ENCODE measurements at regions not wholly inside any gene's neighbourhood (a gene's known extent, or its start where the extent isn't known, plus 50 kb on each side); places are given as distances from the start of the nearest gene placed in this dataset.

DNA sequence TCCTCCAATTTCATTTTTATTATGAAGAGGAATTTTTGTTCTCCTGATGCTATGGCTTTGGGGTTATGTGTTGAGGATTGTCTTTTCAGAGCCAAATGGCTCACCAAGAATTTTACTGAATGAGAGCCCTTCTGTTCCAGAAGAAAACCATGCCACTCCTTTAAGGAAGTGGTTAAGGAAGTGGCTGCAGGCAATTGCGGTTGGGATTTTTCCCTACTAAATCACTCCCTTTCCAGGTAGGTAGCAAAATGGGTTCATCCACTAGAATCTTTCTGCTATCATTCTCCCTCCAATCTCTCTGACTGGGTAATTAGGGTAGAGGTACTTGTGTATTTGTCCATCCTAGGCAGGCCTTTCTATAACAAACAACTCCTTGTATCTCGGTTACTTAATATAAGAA, 163.1 kb downstream of the TTC8 start:
- WGBS, 2 donors = 80 to 87% methylated on average over 2 of the region's 2 CpGs
- H3K9me3 ChIP-seq = no peaks in the 10 kb centered on the region
- FAIRE-seq (no peak), ATAC-seq (no peak), DNase-seq (no peak)
- no peaks in the 10 kb centered on the region for H3K27me3 ChIP-seq
- H3K27ac ChIP-seq = no peak overlapping the region
- intact Hi-C loops (cut with DNase I) = no loop called here
- no peaks in the 10 kb centered on the region for H3K4me1 ChIP-seq
- H3K4me3 ChIP-seq = no peak overlapping the region
- no peaks in the 10 kb centered on the region for H3K36me3 ChIP-seq
- TF ChIP-seq, protein P1, sequence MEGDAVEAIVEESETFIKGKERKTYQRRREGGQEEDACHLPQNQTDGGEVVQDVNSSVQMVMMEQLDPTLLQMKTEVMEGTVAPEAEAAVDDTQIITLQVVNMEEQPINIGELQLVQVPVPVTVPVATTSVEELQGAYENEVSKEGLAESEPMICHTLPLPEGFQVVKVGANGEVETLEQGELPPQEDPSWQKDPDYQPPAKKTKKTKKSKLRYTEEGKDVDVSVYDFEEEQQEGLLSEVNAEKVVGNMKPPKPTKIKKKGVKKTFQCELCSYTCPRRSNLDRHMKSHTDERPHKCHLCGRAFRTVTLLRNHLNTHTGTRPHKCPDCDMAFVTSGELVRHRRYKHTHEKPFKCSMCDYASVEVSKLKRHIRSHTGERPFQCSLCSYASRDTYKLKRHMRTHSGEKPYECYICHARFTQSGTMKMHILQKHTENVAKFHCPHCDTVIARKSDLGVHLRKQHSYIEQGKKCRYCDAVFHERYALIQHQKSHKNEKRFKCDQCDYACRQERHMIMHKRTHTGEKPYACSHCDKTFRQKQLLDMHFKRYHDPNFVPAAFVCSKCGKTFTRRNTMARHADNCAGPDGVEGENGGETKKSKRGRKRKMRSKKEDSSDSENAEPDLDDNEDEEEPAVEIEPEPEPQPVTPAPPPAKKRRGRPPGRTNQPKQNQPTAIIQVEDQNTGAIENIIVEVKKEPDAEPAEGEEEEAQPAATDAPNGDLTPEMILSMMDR (IDR thresholded peaks at IDR 0.05) = no peak

- no peaks in the 10 kb centered on the region for H3K27me3 ChIP-seq
- DNase-seq = no peak
- ATAC-seq = no peak
- no peaks in the 10 kb centered on the region for H3K36me3 ChIP-seq
- H3K9me3 ChIP-seq = no peaks in the 10 kb centered on the region
- H3K4me3 ChIP-seq = no peak overlapping the region
- no peak overlapping the region for H3K27ac ChIP-seq
- intact Hi-C loops (cut with DNase I) = no loop called here
- WGBS, 2 donors = 73 to 89% methylated on average over 1 of the region's 1 CpG
- no peak for FAIRE-seq
- H3K4me1 ChIP-seq = no peaks in the 10 kb centered on the region
- TF ChIP-seq, protein P1 (IDR thresholded peaks at IDR 0.05) = no peak
Observed at GRCh38 chr14:88989911-88990310, 165.5 kb downstream of the TTC8 start.

DNA sequence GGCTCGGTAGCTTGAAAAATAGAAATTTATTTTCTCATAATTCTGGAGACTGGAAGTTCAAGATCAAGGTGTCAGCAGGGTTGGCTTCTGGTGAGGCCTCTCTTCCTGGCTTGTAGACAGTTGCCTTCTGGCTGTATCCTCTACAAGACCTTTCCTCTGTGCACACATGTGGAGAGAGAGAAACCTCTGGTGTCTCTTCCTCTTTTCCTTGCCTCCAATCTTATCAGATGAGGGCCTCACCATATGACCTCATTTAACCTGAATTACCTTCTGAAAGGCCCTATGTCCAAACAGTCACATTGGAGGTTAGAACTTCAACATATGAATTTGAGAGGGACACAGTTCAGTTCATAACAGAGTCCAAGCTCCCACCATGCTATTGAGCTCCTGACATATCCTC, 166.4 kb downstream of the TTC8 start:
- no peak for ATAC-seq
- Histone ChIP-seq H3K27ac (no peak overlapping the region), H3K9me3 (no peaks in the 10 kb centered on the region), H3K4me1 (no peaks in the 10 kb centered on the region), H3K4me3 (no peak overlapping the region), H3K36me3 (no peaks in the 10 kb centered on the region), H3K27me3 (no peaks in the 10 kb centered on the region)
- no peak for DNase-seq
- FAIRE-seq = no peak
- intact Hi-C loops (cut with DNase I) = no loop called here
- TF ChIP-seq, protein P1 (IDR thresholded peaks at IDR 0.05) = no peak
- 71 to 77% methylated on average over 1 of the region's 1 CpG for WGBS, 2 donors

DNA sequence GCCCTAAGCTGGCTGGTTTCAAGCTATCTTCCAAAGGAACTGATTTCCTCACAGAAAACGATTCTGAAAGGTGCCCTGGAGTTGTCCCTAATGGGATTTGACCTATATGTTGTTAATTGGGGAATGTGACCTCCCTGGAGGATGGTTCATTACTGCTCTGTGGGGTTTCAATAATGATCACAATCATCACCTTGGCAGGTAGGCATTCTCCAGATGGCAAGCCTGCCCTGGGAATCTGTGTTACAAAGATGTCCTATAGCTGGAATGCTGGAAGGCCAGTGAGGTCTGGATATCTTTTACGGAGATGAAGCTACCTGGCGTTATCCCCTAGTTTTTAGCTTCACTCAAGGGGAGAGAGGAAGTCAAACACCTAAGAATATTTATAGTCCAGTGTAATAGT, 167.6 kb downstream of the TTC8 start:
- ATAC-seq (no peak), FAIRE-seq (no peak)

DNA sequence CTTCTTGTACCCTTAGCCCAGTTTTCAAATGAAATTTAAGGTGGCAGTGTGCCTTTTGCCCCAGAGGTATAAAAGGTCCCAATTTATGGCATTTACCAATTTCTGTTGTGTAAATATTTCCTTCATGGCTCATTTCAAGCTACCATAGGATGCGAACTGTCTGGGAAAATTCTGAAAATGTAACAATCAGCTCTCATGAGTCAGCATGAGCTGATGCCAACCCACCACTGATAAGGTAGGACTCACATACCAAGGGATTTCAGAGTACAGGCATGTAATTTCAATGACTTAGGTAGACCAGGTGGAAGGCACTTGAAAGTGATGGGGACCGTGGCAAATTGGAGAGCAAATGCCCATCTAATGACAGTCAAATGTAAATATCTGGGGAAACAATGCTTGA, 169.5 kb downstream of the TTC8 start:
- H3K4me3 ChIP-seq = no peak overlapping the region
- ATAC-seq (no peak), FAIRE-seq (no peak), DNase-seq (no peak)
- 55 to 70% methylated on average over 2 of the region's 2 CpGs for WGBS, 2 donors
- no peaks in the 10 kb centered on the region for H3K9me3 ChIP-seq
- H3K36me3 ChIP-seq = no peaks in the 10 kb centered on the region
- TF ChIP-seq, protein P1 (IDR thresholded peaks at IDR 0.05) = no peak
- intact Hi-C loops (cut with DNase I) = no loop called here
- no peak overlapping the region for H3K27ac ChIP-seq
- H3K27me3 ChIP-seq = no peaks in the 10 kb centered on the region
- H3K4me1 ChIP-seq = no peaks in the 10 kb centered on the region

More for the DNA sequence above, 167.6 kb downstream of the TTC8 start:
- no peaks in the 10 kb centered on the region for H3K4me1 ChIP-seq
- no peak overlapping the region for H3K27ac ChIP-seq
- 41 to 47% methylated on average over 3 of the region's 3 CpGs for WGBS, 2 donors
- TF ChIP-seq, protein P1 (IDR thresholded peaks at IDR 0.05) = no peak
- H3K36me3 ChIP-seq = no peaks in the 10 kb centered on the region
- H3K4me3 ChIP-seq = no peak overlapping the region
- intact Hi-C loops (cut with DNase I) = no loop called here
- H3K9me3 ChIP-seq = no peaks in the 10 kb centered on the region
- DNase-seq = no peak
- H3K27me3 ChIP-seq = no peaks in the 10 kb centered on the region

All from pancreas (tissue), 10 donors.